ENCODE measurements at regions not wholly inside any gene's neighbourhood (a gene's known extent, or its start where the extent isn't known, plus 50 kb on each side); places are given as distances from the start of the nearest gene placed in this dataset.
"Not testable (repeated sequence)": the region's sequence is repeated elsewhere in the genome, so short reads cannot be mapped to it uniquely, and the experiment has no call there.

GRCh38 chr3:95586754-95587153 is 1227.6 kb upstream of the EPHA6 start:
- Histone ChIP-seq H4K20me1 (ENCODE audit: control insufficient read depth, extremely low read depth, insufficient read depth, low read length) (no peaks in the 10 kb centered on the region), H3K9me1 (ENCODE audit: control insufficient read depth, extremely low read depth, insufficient read depth, low read length) (no peaks in the 10 kb centered on the region), H3K4me3 (ENCODE audit: control insufficient read depth in 2 of 3, extremely low read depth in 1 of 3, insufficient read depth in 2 of 3, low read depth in 1 of 3, low read length in 3 of 3) (no peak overlapping the region), H3K9ac (ENCODE audit: control insufficient read depth, extremely low read depth, insufficient read depth, low read length) (no peak overlapping the region), H3K4me1 (ENCODE audit: control insufficient read depth, extremely low read depth, insufficient read depth, low read length) (no peaks in the 10 kb centered on the region), H3K27me3 (ENCODE audit: control insufficient read depth, extremely low read depth, insufficient read depth, low read length) (no peaks in the 10 kb centered on the region), H3K4me2 (ENCODE audit: control insufficient read depth, extremely low read depth, insufficient read depth, low read depth, low read length) (no peak overlapping the region), H3K36me3 (ENCODE audit: control insufficient read depth in 2 of 2, extremely low read depth in 1 of 2, insufficient read depth in 2 of 2, low read length in 2 of 2) (no peaks in the 10 kb centered on the region), H3K79me2 (ENCODE audit: control insufficient read depth, insufficient read depth, low read length) (no peaks in the 10 kb centered on the region), H3K27ac (ENCODE audit: control insufficient read depth, insufficient read depth, low read length) (no peak overlapping the region), H2AFZ (ENCODE audit: control insufficient read depth, low read length) (no peak overlapping the region), H3K9me3 (ENCODE audit: control insufficient read depth, low read depth, low read length) (no peaks in the 10 kb centered on the region)
- no peak for FAIRE-seq
- dilution Hi-C loops (cut with MboI; ENCODE audit: extremely low pct_ligation_motif_present, low sequenced_read_pairs) = no loop called here
- DNase-seq (ENCODE audit: low read depth, low spot score) = no peak
- TF ChIP-seq CTCF (optimal IDR thresholded peaks at IDR 0.05 in 1 of 3, IDR thresholded peaks at IDR 0.05 in 1 of 3, conservative IDR thresholded peaks at IDR 0.05 in 1 of 3; ENCODE audit: extremely low read depth in 1 of 3, insufficient read depth in 2 of 3, low read length in 3 of 3) = no peak
- TF ChIP-seq EZH2 (IDR thresholded peaks at IDR 0.05; ENCODE audit: low read length) = no peak

- not testable (repeated sequence) for H3K9ac ChIP-seq (ENCODE audit: control insufficient read depth, extremely low read depth, insufficient read depth, low read length); H3K27me3 ChIP-seq (ENCODE audit: control insufficient read depth, extremely low read depth, insufficient read depth, low read length); FAIRE-seq
Measured at GRCh38 chr3:95587641-95588040, 1226.8 kb upstream of the EPHA6 start.

GRCh38 chr3:95588473-95588872 is 1225.9 kb upstream of the EPHA6 start:
- FAIRE-seq (no peak), DNase-seq (ENCODE audit: low read depth, low spot score) (no peak)
- dilution Hi-C loops (cut with MboI; ENCODE audit: extremely low pct_ligation_motif_present, low sequenced_read_pairs) = no loop called here
- Histone ChIP-seq H3K27ac (ENCODE audit: control insufficient read depth, insufficient read depth, low read length) (no peak overlapping the region), H3K4me1 (ENCODE audit: control insufficient read depth, extremely low read depth, insufficient read depth, low read length) (no peaks in the 10 kb centered on the region), H2AFZ (ENCODE audit: control insufficient read depth, low read length) (no peak overlapping the region), H3K27me3 (ENCODE audit: control insufficient read depth, extremely low read depth, insufficient read depth, low read length) (no peaks in the 10 kb centered on the region), H3K9me1 (ENCODE audit: control insufficient read depth, extremely low read depth, insufficient read depth, low read length) (no peaks in the 10 kb centered on the region), H3K36me3 (ENCODE audit: control insufficient read depth in 2 of 2, extremely low read depth in 1 of 2, insufficient read depth in 2 of 2, low read length in 2 of 2) (no peaks in the 10 kb centered on the region), H3K4me3 (ENCODE audit: control insufficient read depth in 2 of 3, extremely low read depth in 1 of 3, insufficient read depth in 2 of 3, low read depth in 1 of 3, low read length in 3 of 3) (no peak overlapping the region), H3K9ac (ENCODE audit: control insufficient read depth, extremely low read depth, insufficient read depth, low read length) (no peak overlapping the region), H3K79me2 (ENCODE audit: control insufficient read depth, insufficient read depth, low read length) (no peaks in the 10 kb centered on the region), H4K20me1 (ENCODE audit: control insufficient read depth, extremely low read depth, insufficient read depth, low read length) (no peaks in the 10 kb centered on the region), H3K9me3 (ENCODE audit: control insufficient read depth, low read depth, low read length) (no peaks in the 10 kb centered on the region), H3K4me2 (ENCODE audit: control insufficient read depth, extremely low read depth, insufficient read depth, low read depth, low read length) (no peak overlapping the region)
- TF ChIP-seq CTCF (optimal IDR thresholded peaks at IDR 0.05 in 1 of 3, IDR thresholded peaks at IDR 0.05 in 1 of 3, conservative IDR thresholded peaks at IDR 0.05 in 1 of 3; ENCODE audit: extremely low read depth in 1 of 3, insufficient read depth in 2 of 3, low read length in 3 of 3) (no peak), EZH2 (IDR thresholded peaks at IDR 0.05; ENCODE audit: low read length) (no peak)

More at GRCh38 chr3:95587641-95588040, 1226.8 kb upstream of the EPHA6 start:
- DNase-seq (ENCODE audit: low read depth, low spot score); dilution Hi-C loops (cut with MboI; ENCODE audit: extremely low pct_ligation_motif_present, low sequenced_read_pairs); H3K4me2 ChIP-seq (ENCODE audit: control insufficient read depth, extremely low read depth, insufficient read depth, low read depth, low read length); H3K4me1 ChIP-seq (ENCODE audit: control insufficient read depth, extremely low read depth, insufficient read depth, low read length); H2AFZ ChIP-seq (ENCODE audit: control insufficient read depth, low read length); H3K27ac ChIP-seq (ENCODE audit: control insufficient read depth, insufficient read depth, low read length); H4K20me1 ChIP-seq (ENCODE audit: control insufficient read depth, extremely low read depth, insufficient read depth, low read length); H3K9me3 ChIP-seq (ENCODE audit: control insufficient read depth, low read depth, low read length); H3K79me2 ChIP-seq (ENCODE audit: control insufficient read depth, insufficient read depth, low read length); H3K9me1 ChIP-seq (ENCODE audit: control insufficient read depth, extremely low read depth, insufficient read depth, low read length); H3K4me3 ChIP-seq (ENCODE audit: control insufficient read depth in 2 of 3, extremely low read depth in 1 of 3, insufficient read depth in 2 of 3, low read depth in 1 of 3, low read length in 3 of 3); H3K36me3 ChIP-seq (ENCODE audit: control insufficient read depth in 2 of 2, extremely low read depth in 1 of 2, insufficient read depth in 2 of 2, low read length in 2 of 2): not testable (repeated sequence)

Data from keratinocyte (primary cell).